GM12874 (cell line): ENCODE measurements at regions not wholly inside any gene's neighbourhood (a gene's known extent, or its start where the extent isn't known, plus 50 kb on each side); places are given as distances from the start of the nearest gene placed in this dataset.

ENCODE experiments used
- TF ChIP-seq, protein P1 (sequence below): IDR thresholded peaks from 2 replicates; pipeline ENCODE4 v1.5.1; 2011; ENCODE audit warnings: low read depth, mild to moderate bottlenecking, control low read depth, low read length, moderate library complexity; ENCODE audit not compliant: insufficient read depth

DNA sequence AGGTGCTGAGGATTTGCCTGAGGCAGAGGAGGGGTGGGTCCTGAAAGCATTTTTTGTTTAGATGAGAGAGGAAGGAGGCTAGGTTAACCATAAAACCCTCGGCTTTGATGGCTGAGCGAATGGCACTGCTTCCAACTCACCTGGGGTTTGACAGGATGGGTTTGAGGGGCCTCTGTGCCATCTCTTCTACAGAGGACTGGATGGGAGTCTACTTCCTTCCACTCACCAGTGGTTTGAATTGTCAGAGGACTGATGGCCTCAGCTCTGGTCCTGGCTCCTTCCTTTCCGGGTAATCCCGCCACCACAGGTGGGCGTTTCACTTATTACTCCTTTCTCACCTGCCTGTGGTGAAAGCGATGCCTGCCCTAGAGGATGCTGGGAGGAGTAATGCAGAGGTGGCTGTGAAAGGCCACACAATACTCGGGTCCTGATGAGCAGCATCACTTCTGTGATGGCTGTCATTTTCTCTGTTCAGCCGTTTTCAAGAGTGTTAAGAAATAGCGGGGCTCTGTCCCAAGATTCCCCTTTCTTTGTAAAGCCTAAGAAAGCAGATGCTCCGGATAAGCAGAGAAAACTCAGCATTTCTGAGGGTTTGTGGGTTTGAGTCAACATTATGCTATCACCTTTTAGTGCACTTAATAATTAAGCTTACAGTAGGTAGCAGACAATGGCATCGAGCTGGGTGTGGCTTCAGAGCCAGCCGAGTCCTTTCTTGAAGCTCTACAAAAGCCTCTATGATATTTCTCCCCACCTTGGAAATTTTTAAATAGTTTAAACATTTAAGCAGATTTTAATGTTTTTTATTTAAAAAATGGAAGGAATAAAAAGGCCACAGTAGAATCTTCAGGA is 220.7 kb downstream of the HLX start:
- TF ChIP-seq, protein P1, sequence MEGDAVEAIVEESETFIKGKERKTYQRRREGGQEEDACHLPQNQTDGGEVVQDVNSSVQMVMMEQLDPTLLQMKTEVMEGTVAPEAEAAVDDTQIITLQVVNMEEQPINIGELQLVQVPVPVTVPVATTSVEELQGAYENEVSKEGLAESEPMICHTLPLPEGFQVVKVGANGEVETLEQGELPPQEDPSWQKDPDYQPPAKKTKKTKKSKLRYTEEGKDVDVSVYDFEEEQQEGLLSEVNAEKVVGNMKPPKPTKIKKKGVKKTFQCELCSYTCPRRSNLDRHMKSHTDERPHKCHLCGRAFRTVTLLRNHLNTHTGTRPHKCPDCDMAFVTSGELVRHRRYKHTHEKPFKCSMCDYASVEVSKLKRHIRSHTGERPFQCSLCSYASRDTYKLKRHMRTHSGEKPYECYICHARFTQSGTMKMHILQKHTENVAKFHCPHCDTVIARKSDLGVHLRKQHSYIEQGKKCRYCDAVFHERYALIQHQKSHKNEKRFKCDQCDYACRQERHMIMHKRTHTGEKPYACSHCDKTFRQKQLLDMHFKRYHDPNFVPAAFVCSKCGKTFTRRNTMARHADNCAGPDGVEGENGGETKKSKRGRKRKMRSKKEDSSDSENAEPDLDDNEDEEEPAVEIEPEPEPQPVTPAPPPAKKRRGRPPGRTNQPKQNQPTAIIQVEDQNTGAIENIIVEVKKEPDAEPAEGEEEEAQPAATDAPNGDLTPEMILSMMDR, result no peak

DNA sequence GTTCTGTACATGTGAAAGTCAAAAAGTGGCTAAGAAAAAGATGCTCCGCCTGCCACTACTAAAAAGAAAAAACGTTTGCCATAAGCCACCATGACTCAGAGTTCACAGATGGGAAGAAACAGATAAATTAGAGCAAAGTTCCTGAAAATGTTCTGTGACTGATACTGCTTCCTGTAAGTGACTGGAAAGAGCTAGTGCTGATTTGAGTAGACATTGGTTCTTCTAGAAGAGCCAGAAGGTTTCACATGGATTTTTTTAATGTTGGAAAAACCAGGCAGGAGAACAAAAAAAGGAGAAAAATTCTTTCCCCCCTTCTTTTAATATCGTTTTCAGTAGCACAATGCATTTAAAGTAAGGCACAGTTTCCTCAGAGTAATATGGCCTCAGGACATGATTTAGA is 221.4 kb downstream of the HLX start:
- TF ChIP-seq, protein P1, result no peak

DNA sequence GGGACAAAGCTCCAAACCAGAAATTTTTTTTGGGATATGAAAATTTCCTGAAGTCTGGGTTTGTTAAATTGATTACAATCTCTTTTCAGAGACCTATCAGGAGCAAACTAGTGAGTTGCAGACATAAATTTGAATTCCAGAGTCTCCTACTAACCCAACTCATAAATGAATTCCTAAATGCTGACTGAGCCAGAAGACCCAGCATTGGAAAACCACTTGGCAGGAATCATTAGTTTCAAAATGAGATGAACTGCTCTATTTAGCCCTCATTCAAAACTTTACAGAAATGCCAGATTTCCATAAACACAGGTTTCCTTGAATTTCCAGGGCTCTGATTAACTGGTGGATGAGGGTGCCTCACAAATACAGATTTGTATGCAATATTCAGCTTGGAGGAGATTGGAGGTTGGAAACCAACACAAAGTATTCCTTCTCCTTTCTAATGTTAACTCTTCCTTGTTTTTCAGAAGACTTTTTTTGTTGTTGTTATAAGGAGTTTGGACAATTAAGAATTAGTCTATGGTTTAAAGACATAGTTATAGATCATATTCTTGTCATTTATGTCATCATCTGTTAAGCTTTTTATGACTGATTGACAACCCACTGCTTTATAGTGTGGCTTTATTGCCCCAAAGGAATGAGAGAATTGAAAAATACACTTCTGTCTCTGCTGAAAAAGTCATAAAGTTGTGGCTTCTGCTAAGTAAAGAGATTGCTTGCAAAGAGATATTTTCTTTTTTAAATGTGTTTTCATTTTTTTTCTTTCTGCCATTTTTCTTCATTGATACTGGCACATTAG is 222.8 kb downstream of the HLX start:
- TF ChIP-seq, protein P1, result no peak

DNA sequence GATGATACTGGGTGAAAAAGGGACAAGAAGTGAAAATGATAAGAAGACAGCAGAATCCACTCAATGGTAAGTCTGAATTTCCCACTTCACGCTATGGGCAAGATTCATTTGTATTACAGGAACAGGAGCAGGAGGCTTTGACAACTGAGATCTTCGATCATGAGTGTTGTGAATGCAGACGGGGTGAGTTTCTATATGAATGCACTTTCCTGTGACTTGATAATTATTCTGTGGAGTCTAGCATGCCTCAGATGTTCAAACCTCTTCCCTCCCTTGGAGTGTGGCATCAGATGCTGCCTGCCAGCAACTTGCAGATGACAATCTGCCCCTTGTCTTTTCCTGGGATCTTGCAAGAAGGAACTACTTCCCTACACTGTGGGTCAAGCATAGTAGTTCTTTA is 225.4 kb downstream of the HLX start:
- TF ChIP-seq, protein P1, result no peak

DNA sequence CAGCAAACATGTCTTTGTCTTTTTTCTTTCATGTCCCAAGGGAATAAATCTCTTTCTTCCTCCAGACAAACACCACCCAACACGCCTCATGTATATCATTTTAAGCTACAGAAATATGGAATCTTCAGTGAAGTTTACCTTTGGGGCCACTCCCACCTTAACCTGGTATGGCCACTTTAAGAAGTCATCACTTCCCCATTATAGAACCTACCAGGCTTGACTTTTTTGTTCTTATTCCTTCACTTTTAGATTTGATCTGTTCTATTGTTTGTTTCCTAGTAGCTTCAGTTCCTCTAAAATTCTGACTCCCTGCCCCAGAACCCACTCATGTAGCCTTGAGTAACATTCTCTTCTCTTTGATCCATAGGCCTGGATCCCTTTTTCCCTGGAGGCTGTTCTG is 226.3 kb downstream of the HLX start:
- TF ChIP-seq, protein P1, result no peak

DNA sequence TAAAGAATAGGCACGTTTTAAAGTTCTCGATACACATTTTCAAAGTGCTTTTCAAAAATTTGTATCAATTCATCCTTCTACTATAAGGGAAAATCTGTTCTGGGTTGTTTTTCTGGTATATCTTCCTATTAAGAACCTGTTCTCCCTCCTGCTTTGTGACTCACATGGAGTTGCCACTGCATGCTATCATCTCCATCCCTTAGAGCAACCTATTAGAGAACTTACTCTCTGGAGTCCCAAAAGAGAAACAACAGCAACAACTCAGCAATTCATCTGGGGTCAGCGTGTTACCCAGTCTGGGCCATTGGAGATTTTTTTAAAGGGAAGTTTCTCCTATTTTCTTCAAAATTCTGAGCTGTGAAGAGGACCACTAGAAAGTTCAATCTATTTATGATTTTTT is 227.4 kb downstream of the HLX start:
- TF ChIP-seq, protein P1, result no peak

DNA sequence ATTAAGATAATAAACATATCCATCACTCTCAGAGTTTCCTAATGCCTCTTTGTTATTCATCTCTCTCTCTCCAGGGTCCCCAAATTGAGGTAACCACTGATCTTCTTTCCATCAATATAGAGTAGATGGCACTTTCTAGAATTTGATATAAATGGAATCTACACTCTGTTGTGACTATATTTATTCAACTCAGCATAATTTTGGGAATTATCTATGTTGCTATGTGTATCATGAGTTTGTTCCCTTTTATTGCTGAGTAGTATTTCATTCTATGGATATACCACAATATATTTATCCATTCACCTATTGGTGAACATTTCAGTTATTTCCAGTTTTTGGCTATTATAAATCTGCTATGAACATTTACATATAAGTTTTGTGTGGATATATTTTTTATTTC is 230.7 kb downstream of the HLX start:
- TF ChIP-seq, protein P1, result no peak
